ENCODE measurements at regions not wholly inside any gene's neighbourhood (a gene's known extent, or its start where the extent isn't known, plus 50 kb on each side); places are given as distances from the start of the nearest gene placed in this dataset.

- no peak overlapping the region for H3K4me3 ChIP-seq (ENCODE audit: low read depth, low read length)
- DNase-seq (ENCODE audit: low read depth), result no peak
- TF ChIP-seq, protein P1, sequence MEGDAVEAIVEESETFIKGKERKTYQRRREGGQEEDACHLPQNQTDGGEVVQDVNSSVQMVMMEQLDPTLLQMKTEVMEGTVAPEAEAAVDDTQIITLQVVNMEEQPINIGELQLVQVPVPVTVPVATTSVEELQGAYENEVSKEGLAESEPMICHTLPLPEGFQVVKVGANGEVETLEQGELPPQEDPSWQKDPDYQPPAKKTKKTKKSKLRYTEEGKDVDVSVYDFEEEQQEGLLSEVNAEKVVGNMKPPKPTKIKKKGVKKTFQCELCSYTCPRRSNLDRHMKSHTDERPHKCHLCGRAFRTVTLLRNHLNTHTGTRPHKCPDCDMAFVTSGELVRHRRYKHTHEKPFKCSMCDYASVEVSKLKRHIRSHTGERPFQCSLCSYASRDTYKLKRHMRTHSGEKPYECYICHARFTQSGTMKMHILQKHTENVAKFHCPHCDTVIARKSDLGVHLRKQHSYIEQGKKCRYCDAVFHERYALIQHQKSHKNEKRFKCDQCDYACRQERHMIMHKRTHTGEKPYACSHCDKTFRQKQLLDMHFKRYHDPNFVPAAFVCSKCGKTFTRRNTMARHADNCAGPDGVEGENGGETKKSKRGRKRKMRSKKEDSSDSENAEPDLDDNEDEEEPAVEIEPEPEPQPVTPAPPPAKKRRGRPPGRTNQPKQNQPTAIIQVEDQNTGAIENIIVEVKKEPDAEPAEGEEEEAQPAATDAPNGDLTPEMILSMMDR (IDR thresholded peaks at IDR 0.05; ENCODE audit: insufficient read depth, low read depth, low read length), result no peak
These were observed 355.5 kb upstream of the HTR1E start for GRCh38 chr6:86581833-86582232.

GRCh38 chr6:86563197-86563596 lies 374.1 kb upstream of the HTR1E start:
- DNase-seq (ENCODE audit: low read depth), result no peak
- H3K4me3 ChIP-seq (ENCODE audit: low read depth, low read length), result no peak overlapping the region
- TF ChIP-seq, protein P1 (IDR thresholded peaks at IDR 0.05; ENCODE audit: insufficient read depth, low read depth, low read length), result no peak

GRCh38 chr6:86558318-86558717 lies 379.0 kb upstream of the HTR1E start:
- TF ChIP-seq, protein P1 (IDR thresholded peaks at IDR 0.05; ENCODE audit: insufficient read depth, low read depth, low read length), result no peak
- DNase-seq (ENCODE audit: low read depth), result no peak
- no peak overlapping the region for H3K4me3 ChIP-seq (ENCODE audit: low read depth, low read length)

- DNase-seq (ENCODE audit: low read depth), result no peak
- TF ChIP-seq, protein P1 (IDR thresholded peaks at IDR 0.05; ENCODE audit: insufficient read depth, low read depth, low read length), result no peak
- no peak overlapping the region for H3K4me3 ChIP-seq (ENCODE audit: low read depth, low read length)
These were observed 400.0 kb upstream of the HTR1E start for GRCh38 chr6:86537292-86537861.

GRCh38 chr6:86536121-86536520 lies 401.2 kb upstream of the HTR1E start:
- TF ChIP-seq, protein P1 (IDR thresholded peaks at IDR 0.05; ENCODE audit: insufficient read depth, low read depth, low read length), result no peak
- DNase-seq (ENCODE audit: low read depth), result no peak
- no peak overlapping the region for H3K4me3 ChIP-seq (ENCODE audit: low read depth, low read length)

GRCh38 chr6:86535100-86535499 lies 402.2 kb upstream of the HTR1E start:
- TF ChIP-seq, protein P1 (IDR thresholded peaks at IDR 0.05; ENCODE audit: insufficient read depth, low read depth, low read length), result no peak
- H3K4me3 ChIP-seq (ENCODE audit: low read depth, low read length), result no peak overlapping the region
- DNase-seq (ENCODE audit: low read depth), result no peak

- no peak for DNase-seq (ENCODE audit: low read depth)
- TF ChIP-seq, protein P1 (IDR thresholded peaks at IDR 0.05; ENCODE audit: insufficient read depth, low read depth, low read length), result no peak
- H3K4me3 ChIP-seq (ENCODE audit: low read depth, low read length), result no peak overlapping the region
These were observed 407.7 kb upstream of the HTR1E start for GRCh38 chr6:86529635-86530034.

All from fibroblast of villous mesenchyme (primary cell).